GM23338 (cell line): ENCODE measurements at regions not wholly inside any gene's neighbourhood (a gene's known extent, or its start where the extent isn't known, plus 50 kb on each side); places are given as distances from the start of the nearest gene placed in this dataset.

Experiments
- ATAC-seq: fragments of 200-7000 bp; cut with Tn5 transposase; 3 replicates; pipeline ENCODE4 v1.9.1; 2020
- DNase-seq: peaks from one replicate; pipeline ENCODE4 v3.0.0-alpha.2; 2015; ENCODE audit warnings: low spot score
- H2AFZ ChIP-seq: fragments of 200-600 bp; sonication (generic); 2 replicates; pipeline ENCODE4 v1.8.0; 2016; ENCODE audit warnings: antibody characterized with exemption, mild to moderate bottlenecking, moderate library complexity
- H3F3A ChIP-seq: fragments of 200-600 bp; sonication (generic); replicated peaks from 2 replicates; pipeline ENCODE4 v1.8.0; 2017; ENCODE audit warnings: antibody characterized with exemption, mixed run types, low read depth
- H3K27ac ChIP-seq: fragments of 200-600 bp; sonication (generic); 2 replicates; pipeline ENCODE4 v1.6.1; 2016; ENCODE audit warnings: low read depth
- H3K27me3 ChIP-seq: fragments of 200-600 bp; sonication (generic); 2 replicates; pipeline ENCODE4 v1.8.0; 2016; ENCODE audit warnings: mild to moderate bottlenecking, mixed run types, moderate library complexity; ENCODE audit not compliant: insufficient read depth
- H3K36me3 ChIP-seq: fragments of 200-600 bp; sonication (generic); 2 replicates; pipeline ENCODE4 v1.8.0; 2016; ENCODE audit warnings: mild to moderate bottlenecking; ENCODE audit not compliant: insufficient read depth
- H3K4me1 ChIP-seq: fragments of 200-600 bp; sonication (generic); 2 replicates; pipeline ENCODE4 v1.8.0; 2016; ENCODE audit warnings: mild to moderate bottlenecking, moderate library complexity; ENCODE audit not compliant: insufficient read depth
- H3K4me2 ChIP-seq: fragments of 200-600 bp; sonication (generic); 2 replicates; pipeline ENCODE4 v1.7.1; 2017; ENCODE audit warnings: mixed run types
- H3K4me3 ChIP-seq: fragments of 200-600 bp; sonication (generic); 2 replicates; pipeline ENCODE4 v1.6.1; 2016; ENCODE audit warnings: mixed run types
- H3K79me2 ChIP-seq: fragments of 200-600 bp; sonication (generic); replicated peaks from 2 replicates; pipeline ENCODE4 v1.8.0; 2017; ENCODE audit warnings: mild to moderate bottlenecking; ENCODE audit not compliant: insufficient read depth
- H3K9me2 ChIP-seq: fragments of 200-600 bp; sonication (generic); 2 replicates; pipeline ENCODE4 v1.8.0; 2017; ENCODE audit not compliant: insufficient read depth
- H4K20me1 ChIP-seq: fragments of 200-600 bp; sonication (generic); replicated peaks from 2 replicates; pipeline ENCODE4 v1.8.0; 2017; ENCODE audit warnings: mild to moderate bottlenecking; ENCODE audit not compliant: insufficient read depth
- H3K27ac Mint-ChIP-seq: 2 replicates; pipeline ENCODE4 v1.8.0; 2020; ENCODE audit warnings: inconsistent platforms, mild to moderate bottlenecking, moderate library complexity, mixed read lengths
- H3K27me3 Mint-ChIP-seq: 3 replicates; pipeline ENCODE4 v1.8.0; 2022; ENCODE audit warnings: low read depth, mild to moderate bottlenecking, moderate library complexity, mixed read lengths, inconsistent platforms; ENCODE audit not compliant: insufficient read depth, poor library complexity
- H3K36me3 Mint-ChIP-seq: 3 replicates; pipeline ENCODE4 v1.8.0; 2021; ENCODE audit warnings: low read depth, mild to moderate bottlenecking, inconsistent platforms, moderate library complexity, mixed read lengths
- H3K4me1 Mint-ChIP-seq: 3 replicates; pipeline ENCODE4 v1.8.0; 2020; ENCODE audit warnings: mild to moderate bottlenecking, inconsistent platforms, mixed read lengths
- H3K4me3 Mint-ChIP-seq: 3 replicates; pipeline ENCODE4 v1.8.0; 2021; ENCODE audit warnings: moderate library complexity, mild to moderate bottlenecking, inconsistent platforms, mixed read lengths
- H3K9me3 Mint-ChIP-seq: 3 replicates; pipeline ENCODE4 v1.8.0; 2020; ENCODE audit warnings: moderate library complexity, mild to moderate bottlenecking, inconsistent platforms, mixed read lengths
- CREB1 ChIP-seq: fragments of 250-450 bp; sonication (Bioruptor Pico); IDR thresholded peaks from 2 replicates; pipeline ENCODE4 v1.5.0; 2020; ENCODE audit warnings: low read depth, mild to moderate bottlenecking, moderate library complexity
- EZH2 ChIP-seq: fragments of 200-600 bp; sonication (generic); IDR thresholded peaks from one replicate; pipeline ENCODE4 v1.8.0; 2017; ENCODE audit warnings: antibody characterized with exemption, mild to moderate bottlenecking, low read depth; ENCODE audit not compliant: unreplicated experiment
- EZH2phosphoT487 ChIP-seq: fragments of 200-600 bp; sonication (generic); IDR thresholded peaks from one replicate; pipeline ENCODE4 v1.8.1; 2018; ENCODE audit warnings: antibody characterized with exemption; ENCODE audit not compliant: unreplicated experiment
- JUNB ChIP-seq: IDR thresholded peaks from one replicate; pipeline ENCODE4 v1.6.1; 2016; ENCODE audit warnings: antibody characterized with exemption; ENCODE audit not compliant: unreplicated experiment
- NANOG ChIP-seq: IDR thresholded peaks from 2 replicates; pipeline ENCODE4 v1.6.1; 2016; ENCODE audit warnings: antibody characterized with exemption, borderline replicate concordance
- POLR2AphosphoS5 ChIP-seq: IDR thresholded peaks from 2 replicates; pipeline ENCODE4 v1.6.1; 2016; ENCODE audit warnings: antibody characterized with exemption, low read depth
- STAT1 ChIP-seq: IDR thresholded peaks from one replicate; pipeline ENCODE4 v1.6.1; 2016; ENCODE audit warnings: antibody characterized with exemption; ENCODE audit not compliant: unreplicated experiment
- ZNF114 ChIP-seq: fragments of 250-450 bp; sonication (Bioruptor Pico); IDR thresholded peaks from 2 replicates; pipeline ENCODE4 v1.5.0; 2020; ENCODE audit warnings: mild to moderate bottlenecking, moderate library complexity
- ZNF331 ChIP-seq: fragments of 250-450 bp; sonication (Bioruptor Pico); IDR thresholded peaks from 2 replicates; pipeline ENCODE4 v1.5.0; 2020; ENCODE audit warnings: low read depth, mild to moderate bottlenecking, moderate library complexity
- ZNF462 ChIP-seq: fragments of 250-450 bp; sonication (Bioruptor Pico); IDR thresholded peaks from 2 replicates; pipeline ENCODE4 v1.5.0; 2020; ENCODE audit warnings: mild to moderate bottlenecking, moderate library complexity
- TF ChIP-seq, protein P1 (sequence below), 2 experiments: fragments of 200-600 bp in 1 of 2; sonication (generic) in 1 of 2; conservative IDR thresholded peaks; 2 replicates each; pipeline versions ENCODE4 v1.5.1 to v1.6.1; 2016 to 2017; ENCODE audit warnings: antibody characterized with exemption in 2 of 2, low read depth in 2 of 2, mild to moderate bottlenecking in 2 of 2, moderate library complexity in 1 of 2
- TF ChIP-seq, protein P2 (sequence below): IDR thresholded peaks from 2 replicates; pipeline ENCODE4 v1.6.1; 2016; ENCODE audit warnings: antibody characterized with exemption
- TF ChIP-seq, protein P3 (sequence below): IDR thresholded peaks from one replicate; pipeline ENCODE4 v1.6.1; 2018; ENCODE audit warnings: antibody characterized with exemption; ENCODE audit not compliant: unreplicated experiment

DNA sequence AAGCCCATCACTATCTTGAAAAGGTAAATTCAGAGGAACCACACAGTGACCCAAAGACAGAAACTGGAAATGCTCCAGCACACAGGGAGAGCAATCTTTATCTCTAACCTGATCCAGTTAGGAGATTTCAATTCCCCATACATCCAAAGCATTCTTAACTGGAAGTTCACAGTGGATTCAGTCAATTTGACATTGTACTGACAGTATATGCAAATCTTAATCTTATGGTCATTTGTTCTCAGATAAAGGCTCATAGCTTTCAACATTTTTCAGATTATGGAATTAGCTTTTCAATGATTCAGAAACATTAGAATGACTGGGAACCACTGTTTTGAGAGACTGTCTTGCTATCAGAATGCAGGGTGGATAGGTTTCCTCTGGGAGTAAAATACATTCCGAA, 1455.6 kb downstream of the OLFM4 start:
- H3K4me2 ChIP-seq: no peak overlapping the region
- H3K4me3 Mint-ChIP-seq: no peak overlapping the region
- H3K36me3 ChIP-seq: no peaks in the 10 kb centered on the region
- no peak overlapping the region for H3K4me3 ChIP-seq
- H3K9me2 ChIP-seq: peaks cover 3% of the 10 kb centered on the region
- no peak overlapping the region; the same call in 1 of the 2 replicates for H2AFZ ChIP-seq
- H3K27me3 ChIP-seq: no peaks in the 10 kb centered on the region
- no peak overlapping the region for H3K27ac Mint-ChIP-seq
- no peaks in the 10 kb centered on the region for H3F3A ChIP-seq
- ATAC-seq (no peak), DNase-seq (no peak)
- no peak overlapping the region for H3K27ac ChIP-seq
- H3K9me3 Mint-ChIP-seq: no peaks in the 10 kb centered on the region
- H3K79me2 ChIP-seq: no peaks in the 10 kb centered on the region
- H4K20me1 ChIP-seq: no peaks in the 10 kb centered on the region
- peaks cover 11% of the 10 kb centered on the region; the same call in 1 of the 2 replicates for H3K4me1 ChIP-seq
- H3K27me3 Mint-ChIP-seq: no peaks in the 10 kb centered on the region
- H3K4me1 Mint-ChIP-seq: peaks cover 3% of the 10 kb centered on the region; the same call in 2 of the 3 replicates
- TF ChIP-seq EZH2phosphoT487: no peak
- TF ChIP-seq, protein P1, sequence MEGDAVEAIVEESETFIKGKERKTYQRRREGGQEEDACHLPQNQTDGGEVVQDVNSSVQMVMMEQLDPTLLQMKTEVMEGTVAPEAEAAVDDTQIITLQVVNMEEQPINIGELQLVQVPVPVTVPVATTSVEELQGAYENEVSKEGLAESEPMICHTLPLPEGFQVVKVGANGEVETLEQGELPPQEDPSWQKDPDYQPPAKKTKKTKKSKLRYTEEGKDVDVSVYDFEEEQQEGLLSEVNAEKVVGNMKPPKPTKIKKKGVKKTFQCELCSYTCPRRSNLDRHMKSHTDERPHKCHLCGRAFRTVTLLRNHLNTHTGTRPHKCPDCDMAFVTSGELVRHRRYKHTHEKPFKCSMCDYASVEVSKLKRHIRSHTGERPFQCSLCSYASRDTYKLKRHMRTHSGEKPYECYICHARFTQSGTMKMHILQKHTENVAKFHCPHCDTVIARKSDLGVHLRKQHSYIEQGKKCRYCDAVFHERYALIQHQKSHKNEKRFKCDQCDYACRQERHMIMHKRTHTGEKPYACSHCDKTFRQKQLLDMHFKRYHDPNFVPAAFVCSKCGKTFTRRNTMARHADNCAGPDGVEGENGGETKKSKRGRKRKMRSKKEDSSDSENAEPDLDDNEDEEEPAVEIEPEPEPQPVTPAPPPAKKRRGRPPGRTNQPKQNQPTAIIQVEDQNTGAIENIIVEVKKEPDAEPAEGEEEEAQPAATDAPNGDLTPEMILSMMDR (conservative IDR thresholded peaks at IDR 0.05; ENCODE audit: low read depth in 2 of 2): no peak
- no peak for TF ChIP-seq ZNF114 (CRISPR knock-in tag)
- no peak for TF ChIP-seq POLR2AphosphoS5
- TF ChIP-seq ZNF462: no peak
- TF ChIP-seq JUNB: no peak
- TF ChIP-seq, protein P2, sequence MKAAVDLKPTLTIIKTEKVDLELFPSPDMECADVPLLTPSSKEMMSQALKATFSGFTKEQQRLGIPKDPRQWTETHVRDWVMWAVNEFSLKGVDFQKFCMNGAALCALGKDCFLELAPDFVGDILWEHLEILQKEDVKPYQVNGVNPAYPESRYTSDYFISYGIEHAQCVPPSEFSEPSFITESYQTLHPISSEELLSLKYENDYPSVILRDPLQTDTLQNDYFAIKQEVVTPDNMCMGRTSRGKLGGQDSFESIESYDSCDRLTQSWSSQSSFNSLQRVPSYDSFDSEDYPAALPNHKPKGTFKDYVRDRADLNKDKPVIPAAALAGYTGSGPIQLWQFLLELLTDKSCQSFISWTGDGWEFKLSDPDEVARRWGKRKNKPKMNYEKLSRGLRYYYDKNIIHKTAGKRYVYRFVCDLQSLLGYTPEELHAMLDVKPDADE: no peak
- TF ChIP-seq ZNF331 (CRISPR knock-in tag): no peak
- TF ChIP-seq, protein P3, sequence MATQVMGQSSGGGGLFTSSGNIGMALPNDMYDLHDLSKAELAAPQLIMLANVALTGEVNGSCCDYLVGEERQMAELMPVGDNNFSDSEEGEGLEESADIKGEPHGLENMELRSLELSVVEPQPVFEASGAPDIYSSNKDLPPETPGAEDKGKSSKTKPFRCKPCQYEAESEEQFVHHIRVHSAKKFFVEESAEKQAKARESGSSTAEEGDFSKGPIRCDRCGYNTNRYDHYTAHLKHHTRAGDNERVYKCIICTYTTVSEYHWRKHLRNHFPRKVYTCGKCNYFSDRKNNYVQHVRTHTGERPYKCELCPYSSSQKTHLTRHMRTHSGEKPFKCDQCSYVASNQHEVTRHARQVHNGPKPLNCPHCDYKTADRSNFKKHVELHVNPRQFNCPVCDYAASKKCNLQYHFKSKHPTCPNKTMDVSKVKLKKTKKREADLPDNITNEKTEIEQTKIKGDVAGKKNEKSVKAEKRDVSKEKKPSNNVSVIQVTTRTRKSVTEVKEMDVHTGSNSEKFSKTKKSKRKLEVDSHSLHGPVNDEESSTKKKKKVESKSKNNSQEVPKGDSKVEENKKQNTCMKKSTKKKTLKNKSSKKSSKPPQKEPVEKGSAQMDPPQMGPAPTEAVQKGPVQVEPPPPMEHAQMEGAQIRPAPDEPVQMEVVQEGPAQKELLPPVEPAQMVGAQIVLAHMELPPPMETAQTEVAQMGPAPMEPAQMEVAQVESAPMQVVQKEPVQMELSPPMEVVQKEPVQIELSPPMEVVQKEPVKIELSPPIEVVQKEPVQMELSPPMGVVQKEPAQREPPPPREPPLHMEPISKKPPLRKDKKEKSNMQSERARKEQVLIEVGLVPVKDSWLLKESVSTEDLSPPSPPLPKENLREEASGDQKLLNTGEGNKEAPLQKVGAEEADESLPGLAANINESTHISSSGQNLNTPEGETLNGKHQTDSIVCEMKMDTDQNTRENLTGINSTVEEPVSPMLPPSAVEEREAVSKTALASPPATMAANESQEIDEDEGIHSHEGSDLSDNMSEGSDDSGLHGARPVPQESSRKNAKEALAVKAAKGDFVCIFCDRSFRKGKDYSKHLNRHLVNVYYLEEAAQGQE: no peak
- TF ChIP-seq EZH2: no peak
- no peak for TF ChIP-seq NANOG
- TF ChIP-seq CREB1: no peak
- TF ChIP-seq STAT1: no peak
- 0 out of 3 replicates have a peak, but pooled peaks cover 5% of the 10 kb centered on the region for H3K36me3 Mint-ChIP-seq
